HEK293 (cell line): ENCODE measurements at regions not wholly inside any gene's neighbourhood (a gene's known extent, or its start where the extent isn't known, plus 50 kb on each side); places are given as distances from the start of the nearest gene placed in this dataset.
A peak's percentile ranks its signal among the peaks of the same experiment; 100 is the strongest.

Source experiments
- CTCF ChIA-PET: fragments of 350-600 bp; formaldehyde crosslinking; extraction: SDS; loops from one replicate; lab custom pipeline; 2021; ENCODE audit warnings: antibody characterized with exemption; lab: Yijun Ruan, JAX
- POLR2A ChIA-PET: fragments of 300-600 bp; formaldehyde crosslinking; extraction: SDS; loops from one replicate; lab custom pipeline; 2020; ENCODE audit warnings: antibody characterized with exemption, inconsistent platforms; lab: Yijun Ruan, JAX
- H3K27ac ChIP-seq: fragments of 200-500 bp; sonication (Bioruptor generic); 2 replicates; pipeline ENCODE4 v1.5.1; 2014; ENCODE audit warnings: low read depth, low read length, control low read depth, inconsistent platforms; ENCODE audit errors: extremely low read depth
- H3K36me3 ChIP-seq, 2 experiments: fragments of 200-500 bp in 1 of 2; sonication (Bioruptor generic) in 1 of 2; 1 replicate in 1 of 2; 2 replicates in 1 of 2; pipeline ENCODE4 v1.5.1; 2014 to 2017; ENCODE audit warnings: inconsistent platforms in 2 of 2, low read length in 2 of 2; ENCODE audit not compliant: control insufficient read depth in 2 of 2, insufficient read depth in 1 of 2
- H3K4me1 ChIP-seq: fragments of 200-500 bp; sonication (Bioruptor generic); 2 replicates; pipeline ENCODE4 v1.5.1; 2014; ENCODE audit warnings: mild to moderate bottlenecking, low read length, inconsistent platforms; ENCODE audit not compliant: control insufficient read depth, insufficient read depth
- H3K4me3 ChIP-seq: 2 replicates; pipeline ENCODE4 v1.5.1; 2011; ENCODE audit warnings: low read depth, mild to moderate bottlenecking, control low read depth, low read length, moderate library complexity
- H3K9me3 ChIP-seq: fragments of 200-500 bp; sonication (Bioruptor generic); 2 replicates; pipeline ENCODE4 v1.5.1; 2014; ENCODE audit warnings: low read depth, low read length, inconsistent platforms; ENCODE audit not compliant: control insufficient read depth, insufficient read depth
- BCL11B ChIP-seq: fragments of 450-650 bp; formaldehyde crosslinking; IDR thresholded peaks from 2 replicates; pipeline ENCODE4 v1.5.1; 2016; ENCODE audit warnings: low read depth, missing biosample characterization, missing genetic modification characterization
- CTCF ChIP-seq: fragments of 450-650 bp; formaldehyde crosslinking; IDR thresholded peaks from 2 replicates; pipeline ENCODE4 v1.5.1; 2016; ENCODE audit warnings: missing biosample characterization, missing genetic modification characterization
- HIC1 ChIP-seq: fragments of 450-650 bp; formaldehyde crosslinking; IDR thresholded peaks from 2 replicates; pipeline ENCODE4 v1.5.1; 2016; ENCODE audit warnings: missing biosample characterization, missing genetic modification characterization
- KLF8 ChIP-seq: fragments of 450-650 bp; formaldehyde crosslinking; IDR thresholded peaks from 2 replicates; pipeline ENCODE4 v1.5.1; 2016; ENCODE audit warnings: missing biosample characterization, missing genetic modification characterization
- KLF9 ChIP-seq: fragments of 450-650 bp; formaldehyde crosslinking; IDR thresholded peaks from 2 replicates; pipeline ENCODE4 v1.5.1; 2016; ENCODE audit warnings: missing biosample characterization, missing genetic modification characterization, low read depth
- PATZ1 ChIP-seq: fragments of 450-650 bp; formaldehyde crosslinking; IDR thresholded peaks from 2 replicates; pipeline ENCODE4 v1.5.1; 2016; ENCODE audit warnings: missing biosample characterization, missing genetic modification characterization
- RBAK ChIP-seq: fragments of 450-650 bp; formaldehyde crosslinking; IDR thresholded peaks from 2 replicates; pipeline ENCODE4 v1.5.1; 2016; ENCODE audit warnings: missing biosample characterization, missing genetic modification characterization
- SP2 ChIP-seq: fragments of 450-650 bp; formaldehyde crosslinking; IDR thresholded peaks from 2 replicates; pipeline ENCODE4 v1.5.1; 2016; ENCODE audit warnings: missing biosample characterization, missing genetic modification characterization
- TRIM28 ChIP-seq: IDR thresholded peaks from 2 replicates; pipeline ENCODE4 v1.6.1; 2011; ENCODE audit warnings: low read length, control low read depth, borderline replicate concordance
- ZNF146 ChIP-seq: fragments of 450-650 bp; formaldehyde crosslinking; IDR thresholded peaks from 2 replicates; pipeline ENCODE4 v1.5.1; 2016; ENCODE audit warnings: missing biosample characterization, missing genetic modification characterization
- ZNF19 ChIP-seq: fragments of 450-650 bp; formaldehyde crosslinking; IDR thresholded peaks from 2 replicates; pipeline ENCODE4; 2016; ENCODE audit warnings: missing biosample characterization, missing genetic modification characterization, low read depth
- ZNF202 ChIP-seq: fragments of 450-650 bp; formaldehyde crosslinking; IDR thresholded peaks from 2 replicates; pipeline ENCODE4 v1.5.1; 2016; ENCODE audit warnings: missing biosample characterization, missing genetic modification characterization, borderline replicate concordance
- ZNF211 ChIP-seq: fragments of 450-650 bp; formaldehyde crosslinking; IDR thresholded peaks from 2 replicates; pipeline ENCODE4 v1.5.1; 2016; ENCODE audit warnings: low read depth, missing biosample characterization, missing genetic modification characterization
- ZNF248 ChIP-seq: fragments of 450-650 bp; formaldehyde crosslinking; IDR thresholded peaks from 2 replicates; pipeline ENCODE4 v1.5.1; 2017; ENCODE audit warnings: missing biosample characterization, missing genetic modification characterization
- ZNF335 ChIP-seq: fragments of 450-650 bp; formaldehyde crosslinking; conservative IDR thresholded peaks from 2 replicates; pipeline ENCODE4 v1.5.1; 2016; ENCODE audit warnings: missing biosample characterization, missing genetic modification characterization
- ZNF449 ChIP-seq: fragments of 450-650 bp; formaldehyde crosslinking; IDR thresholded peaks from 2 replicates; pipeline ENCODE4 v1.5.1; 2017; ENCODE audit warnings: missing biosample characterization, mild to moderate bottlenecking, missing genetic modification characterization, moderate library complexity
- ZNF529 ChIP-seq: fragments of 450-650 bp; formaldehyde crosslinking; IDR thresholded peaks from 2 replicates; pipeline ENCODE4 v1.5.1; 2017; ENCODE audit warnings: missing genetic modification characterization, missing biosample characterization; ENCODE audit not compliant: insufficient replicate concordance
- ZNF548 ChIP-seq: fragments of 450-650 bp; formaldehyde crosslinking; IDR thresholded peaks from 2 replicates; pipeline ENCODE4 v1.5.1; 2016; ENCODE audit warnings: missing biosample characterization, missing genetic modification characterization
- ZNF639 ChIP-seq: fragments of 450-650 bp; formaldehyde crosslinking; IDR thresholded peaks from 2 replicates; pipeline ENCODE4 v1.5.1; 2016; ENCODE audit warnings: missing biosample characterization, missing genetic modification characterization
- ZNF776 ChIP-seq: fragments of 450-650 bp; formaldehyde crosslinking; IDR thresholded peaks from 2 replicates; pipeline ENCODE4 v1.5.0; 2017; ENCODE audit warnings: missing biosample characterization, missing genetic modification characterization, borderline replicate concordance
- ZNF791 ChIP-seq: fragments of 450-650 bp; formaldehyde crosslinking; IDR thresholded peaks from 2 replicates; pipeline ENCODE4 v1.5.1; 2016; ENCODE audit warnings: missing biosample characterization, missing genetic modification characterization

GRCh38 chr19:31548941-31549340 lies 199.7 kb upstream of the TSHZ3 start:
- peak; percentile 38; the same call in 1 of the 2 replicates for TF ChIP-seq CTCF (tag by site-specific recombination)
- no peak for TF ChIP-seq ZNF791
- TF ChIP-seq, all 188 proteins: peak for 1
- Histone ChIP-seq H3K9me3 (no peaks in the 10 kb centered on the region; the same call in 1 of the 2 replicates), H3K27ac (no peak overlapping the region), H3K4me1 (peaks cover 3% of the 10 kb centered on the region), H3K36me3 (no peaks in the 10 kb centered on the region; a peak in 1 of 3 replicates), H3K4me3 (no peak overlapping the region)
- CTCF ChIA-PET, result interaction anchor here (0.6 to 2.2 kb wide), 29 partner anchors 9 to 1441 kb away, joined by 3 to 9 read pairs (median 4); no protein-coding TSS in a partner anchor
- POLR2A ChIA-PET, result interaction anchor here (0.9 kb wide), 1 partner anchor 16 kb away, joined by 3 read pairs; no protein-coding TSS in a partner anchor

GRCh38 chr19:31553112-31553845 lies 204.0 kb upstream of the TSHZ3 start:
- CTCF ChIA-PET, result interaction anchor here (0.5 to 2.3 kb wide), 5 partner anchors 21 to 884 kb away, joined by 3 to 7 read pairs (median 4); no protein-coding TSS in a partner anchor

More at GRCh38 chr19:31553112-31553845, 204.0 kb upstream of the TSHZ3 start:
- Histone ChIP-seq H3K36me3 (no peaks in the 10 kb centered on the region; a peak in 1 of 3 replicates), H3K4me1 (peaks cover 3% of the 10 kb centered on the region), H3K9me3 (no peaks in the 10 kb centered on the region; the same call in 1 of the 2 replicates), H3K27ac (no peak overlapping the region), H3K4me3 (no peak overlapping the region)
- no peak for TF ChIP-seq ZNF776 (tag by site-specific recombination)
- TF ChIP-seq PATZ1 (tag by site-specific recombination), result no peak
- TF ChIP-seq KLF8 (tag by site-specific recombination), result no peak
- no peak for TF ChIP-seq ZNF639 (tag by site-specific recombination)
- no peak for TF ChIP-seq ZNF449 (tag by site-specific recombination)
- no peak for TF ChIP-seq HIC1 (tag by site-specific recombination)
- no peak for TF ChIP-seq ZNF211 (tag by site-specific recombination)
- no peak for TF ChIP-seq ZNF529
- TF ChIP-seq KLF9 (tag by site-specific recombination), result no peak
- TF ChIP-seq BCL11B (tag by site-specific recombination), result no peak
- TF ChIP-seq TRIM28, result no peak
- TF ChIP-seq ZNF248, result no peak
- no peak for TF ChIP-seq ZNF19 (tag by site-specific recombination)
- TF ChIP-seq ZNF146 (tag by site-specific recombination), result no peak
- no peak for TF ChIP-seq RBAK
- no peak for TF ChIP-seq ZNF335 (tag by site-specific recombination)
- TF ChIP-seq ZNF548 (tag by site-specific recombination), result no peak
- TF ChIP-seq ZNF202 (tag by site-specific recombination), result no peak
- no peak for TF ChIP-seq SP2 (tag by site-specific recombination)
- POLR2A ChIA-PET, result no interaction called here
